GM21367 (cell line): ENCODE measurements at regions not wholly inside any gene's neighbourhood (a gene's known extent, or its start where the extent isn't known, plus 50 kb on each side); places are given as distances from the start of the nearest gene placed in this dataset.

ENCODE experiments used
- ATAC-seq: cut with Tn5 transposase; IDR thresholded peaks from one replicate; pipeline ENCODE4 v1.9.1; 2021; ENCODE audit not compliant: unreplicated experiment

DNA sequence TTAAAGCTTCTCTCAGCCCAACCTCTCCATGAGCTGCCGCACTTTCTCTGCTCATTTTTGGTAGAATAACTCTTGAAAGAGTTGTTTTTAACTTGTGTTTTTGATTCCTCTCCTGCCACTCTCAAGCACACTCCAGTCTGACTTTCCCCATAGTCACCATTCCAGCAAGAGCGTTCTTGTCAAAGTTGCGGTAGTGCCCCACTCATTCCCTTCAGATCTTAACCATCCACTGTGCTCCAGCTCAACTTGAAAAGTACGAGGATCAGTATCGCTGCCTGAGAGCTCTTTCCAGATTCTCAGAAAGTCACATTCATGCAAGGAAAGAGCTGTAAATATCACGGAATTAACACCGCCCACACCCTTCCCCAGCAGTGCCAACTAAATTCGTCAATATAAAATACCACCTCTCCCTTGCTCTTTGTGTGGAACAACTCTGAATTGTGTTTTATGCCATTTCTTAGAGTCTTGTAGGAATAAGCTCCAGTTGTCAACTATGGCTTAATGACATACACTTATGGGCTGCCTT lies 59.7 kb upstream of the IL15 start:
- ATAC-seq = no peak

DNA sequence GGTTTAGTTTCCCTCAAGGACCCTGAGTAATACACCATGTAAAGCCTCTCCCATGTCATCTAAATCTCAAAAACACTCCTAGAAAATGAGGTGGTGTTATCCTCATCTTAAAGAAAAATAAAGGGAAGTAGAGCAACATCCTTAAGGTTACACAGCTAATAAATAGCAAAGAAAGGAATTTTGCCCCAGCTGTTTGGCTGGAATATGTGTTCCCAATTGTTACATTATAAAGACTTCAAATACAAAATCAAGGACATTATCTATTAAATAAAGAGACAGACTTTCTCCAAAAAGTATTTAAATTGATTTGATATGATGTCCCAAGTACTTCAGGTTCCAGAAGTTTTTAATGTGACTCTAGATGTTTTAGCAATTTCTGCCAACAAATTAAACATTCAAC lies 57.9 kb upstream of the IL15 start:
- ATAC-seq = no peak

DNA sequence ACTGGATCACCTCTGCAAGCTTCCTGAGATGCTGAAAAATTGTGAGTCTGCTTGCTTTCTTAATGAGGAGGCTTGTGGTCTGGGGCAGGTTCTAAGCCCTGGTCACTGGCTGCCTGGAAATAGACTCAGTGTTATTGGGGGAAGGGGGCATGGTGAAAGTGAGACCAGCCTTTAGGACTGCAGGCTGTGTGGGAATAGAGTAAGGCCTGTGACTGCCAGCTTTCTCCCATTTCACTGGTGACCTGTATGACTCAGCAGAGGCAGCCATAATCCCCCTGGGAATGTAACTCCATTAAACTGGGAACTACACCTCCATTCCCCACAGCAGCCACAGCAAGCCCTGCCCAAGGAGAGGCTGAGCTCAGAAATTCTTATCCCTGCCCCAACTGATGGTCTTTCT lies 55.9 kb upstream of the IL15 start:
- ATAC-seq = no peak
